ENCODE measurements at regions not wholly inside any gene's neighbourhood (a gene's known extent, or its start where the extent isn't known, plus 50 kb on each side); places are given as distances from the start of the nearest gene placed in this dataset.

DNA sequence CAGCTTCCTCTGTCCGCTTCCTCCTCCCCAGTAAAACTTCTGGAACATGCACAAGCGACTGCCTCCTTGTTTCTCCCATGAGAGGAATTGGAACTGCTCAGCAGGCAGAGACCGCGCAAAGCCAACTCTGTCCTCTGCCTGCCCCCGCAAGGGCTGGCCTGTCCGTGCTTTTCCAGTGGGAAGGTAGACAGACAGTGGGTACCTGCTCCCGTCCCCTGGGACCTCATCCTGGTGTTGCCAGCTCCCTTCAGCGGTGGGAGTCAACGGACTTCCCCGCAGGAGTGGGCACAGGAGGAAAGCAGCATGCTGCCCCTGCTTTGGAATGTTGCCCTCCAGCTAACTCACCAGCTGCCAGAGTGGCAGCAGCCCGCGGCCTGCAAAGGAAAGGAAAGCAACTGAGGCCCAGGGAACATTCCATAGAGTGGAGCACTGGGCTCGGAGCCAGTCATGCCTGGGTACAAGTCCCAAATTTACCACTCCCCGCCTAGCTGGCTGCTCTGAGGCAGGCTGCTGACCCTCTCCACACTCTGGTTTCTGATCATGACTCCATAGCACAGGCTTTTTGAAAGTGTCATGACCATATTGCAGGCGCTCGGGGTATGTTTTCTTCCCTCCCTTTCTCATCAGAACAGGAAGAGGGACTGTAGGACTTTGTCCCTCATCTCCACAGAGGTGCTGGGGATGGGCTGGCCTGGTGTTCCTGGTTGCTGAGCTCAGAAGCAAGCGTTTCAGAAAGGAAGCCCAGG lies 89.2 kb upstream of the CLMN start (continued):
- TF ChIP-seq, protein P1, sequence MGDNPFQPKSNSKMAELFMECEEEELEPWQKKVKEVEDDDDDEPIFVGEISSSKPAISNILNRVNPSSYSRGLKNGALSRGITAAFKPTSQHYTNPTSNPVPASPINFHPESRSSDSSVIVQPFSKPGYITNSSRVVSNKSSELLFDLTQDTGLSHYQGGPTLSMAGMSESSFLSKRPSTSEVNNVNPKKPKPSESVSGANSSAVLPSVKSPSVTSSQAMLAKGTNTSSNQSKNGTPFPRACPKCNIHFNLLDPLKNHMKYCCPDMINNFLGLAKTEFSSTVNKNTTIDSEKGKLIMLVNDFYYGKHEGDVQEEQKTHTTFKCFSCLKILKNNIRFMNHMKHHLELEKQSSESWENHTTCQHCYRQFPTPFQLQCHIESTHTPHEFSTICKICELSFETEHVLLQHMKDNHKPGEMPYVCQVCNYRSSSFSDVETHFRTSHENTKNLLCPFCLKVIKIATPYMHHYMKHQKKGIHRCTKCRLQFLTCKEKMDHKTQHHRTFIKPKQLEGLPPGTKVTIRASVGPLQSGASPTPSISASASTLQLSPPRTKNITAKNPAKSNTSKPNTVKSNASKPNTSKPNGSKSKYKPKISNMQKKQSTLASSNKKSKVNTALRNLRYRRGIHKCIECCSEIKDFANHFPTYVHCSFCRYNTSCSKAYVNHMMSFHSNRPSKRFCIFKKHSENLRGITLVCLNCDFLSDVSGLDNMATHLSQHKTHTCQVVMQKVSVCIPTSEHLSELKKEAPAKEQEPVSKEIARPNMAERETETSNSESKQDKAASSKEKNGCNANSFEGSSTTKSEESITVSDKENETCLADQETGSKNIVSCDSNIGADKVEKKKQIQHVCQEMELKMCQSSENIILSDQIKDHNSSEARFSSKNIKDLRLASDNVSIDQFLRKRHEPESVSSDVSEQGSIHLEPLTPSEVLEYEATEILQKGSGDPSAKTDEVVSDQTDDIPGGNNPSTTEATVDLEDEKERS (tag by site-specific recombination; IDR thresholded peaks at IDR 0.05), result no peak
- TF ChIP-seq, protein P2, sequence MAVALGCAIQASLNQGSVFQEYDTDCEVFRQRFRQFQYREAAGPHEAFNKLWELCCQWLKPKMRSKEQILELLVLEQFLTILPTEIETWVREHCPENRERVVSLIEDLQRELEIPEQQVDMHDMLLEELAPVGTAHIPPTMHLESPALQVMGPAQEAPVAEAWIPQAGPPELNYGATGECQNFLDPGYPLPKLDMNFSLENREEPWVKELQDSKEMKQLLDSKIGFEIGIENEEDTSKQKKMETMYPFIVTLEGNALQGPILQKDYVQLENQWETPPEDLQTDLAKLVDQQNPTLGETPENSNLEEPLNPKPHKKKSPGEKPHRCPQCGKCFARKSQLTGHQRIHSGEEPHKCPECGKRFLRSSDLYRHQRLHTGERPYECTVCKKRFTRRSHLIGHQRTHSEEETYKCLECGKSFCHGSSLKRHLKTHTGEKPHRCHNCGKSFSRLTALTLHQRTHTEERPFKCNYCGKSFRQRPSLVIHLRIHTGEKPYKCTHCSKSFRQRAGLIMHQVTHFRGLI (tag by site-specific recombination; IDR thresholded peaks at IDR 0.05), result no peak
- TF ChIP-seq ZNF146 (tag by site-specific recombination; IDR thresholded peaks at IDR 0.05) (no peak), ZNF155 (tag by site-specific recombination; IDR thresholded peaks at IDR 0.05) (no peak), SALL2 (tag by site-specific recombination; IDR thresholded peaks at IDR 0.05; ENCODE audit: borderline replicate concordance) (no peak), ZSCAN16 (tag by site-specific recombination; IDR thresholded peaks at IDR 0.05) (no peak), ZNF585B (tag by site-specific recombination; IDR thresholded peaks at IDR 0.05) (no peak)
- TF ChIP-seq, protein P3, sequence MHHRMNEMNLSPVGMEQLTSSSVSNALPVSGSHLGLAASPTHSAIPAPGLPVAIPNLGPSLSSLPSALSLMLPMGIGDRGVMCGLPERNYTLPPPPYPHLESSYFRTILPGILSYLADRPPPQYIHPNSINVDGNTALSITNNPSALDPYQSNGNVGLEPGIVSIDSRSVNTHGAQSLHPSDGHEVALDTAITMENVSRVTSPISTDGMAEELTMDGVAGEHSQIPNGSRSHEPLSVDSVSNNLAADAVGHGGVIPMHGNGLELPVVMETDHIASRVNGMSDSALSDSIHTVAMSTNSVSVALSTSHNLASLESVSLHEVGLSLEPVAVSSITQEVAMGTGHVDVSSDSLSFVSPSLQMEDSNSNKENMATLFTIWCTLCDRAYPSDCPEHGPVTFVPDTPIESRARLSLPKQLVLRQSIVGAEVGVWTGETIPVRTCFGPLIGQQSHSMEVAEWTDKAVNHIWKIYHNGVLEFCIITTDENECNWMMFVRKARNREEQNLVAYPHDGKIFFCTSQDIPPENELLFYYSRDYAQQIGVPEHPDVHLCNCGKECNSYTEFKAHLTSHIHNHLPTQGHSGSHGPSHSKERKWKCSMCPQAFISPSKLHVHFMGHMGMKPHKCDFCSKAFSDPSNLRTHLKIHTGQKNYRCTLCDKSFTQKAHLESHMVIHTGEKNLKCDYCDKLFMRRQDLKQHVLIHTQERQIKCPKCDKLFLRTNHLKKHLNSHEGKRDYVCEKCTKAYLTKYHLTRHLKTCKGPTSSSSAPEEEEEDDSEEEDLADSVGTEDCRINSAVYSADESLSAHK (tag by site-specific recombination; IDR thresholded peaks at IDR 0.05), result no peak

DNA sequence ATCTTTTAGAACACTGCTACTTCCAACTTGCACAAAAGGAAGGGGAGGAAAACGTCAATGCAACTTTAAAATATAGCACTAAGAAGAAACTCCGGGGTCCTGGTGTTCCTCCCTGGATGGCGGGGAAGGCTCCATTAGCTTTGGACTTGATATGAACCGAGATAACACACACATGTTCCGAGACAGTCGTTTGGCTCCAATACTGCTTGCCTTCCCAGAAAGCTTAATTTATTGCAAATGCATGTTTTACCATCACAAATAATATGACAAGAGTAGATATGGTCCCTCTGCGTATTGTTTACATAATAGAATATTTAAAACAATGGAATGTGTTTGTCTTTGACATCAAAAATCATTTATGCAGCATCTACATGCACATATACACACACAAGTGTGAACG lies 87.6 kb upstream of the CLMN start:
- POLR2A ChIA-PET, result no interaction called here
- H3K36me3 ChIP-seq (ENCODE audit: control insufficient read depth in 2 of 2, insufficient read depth in 1 of 2, low read length in 2 of 2), result no peaks in the 10 kb centered on the region

More for the DNA sequence above, 87.6 kb upstream of the CLMN start:
- H3K4me1 ChIP-seq (ENCODE audit: control insufficient read depth, insufficient read depth, low read length), result no peaks in the 10 kb centered on the region
- no peak for TF ChIP-seq ZNF16 (tag by site-specific recombination; IDR thresholded peaks at IDR 0.05; ENCODE audit: low read depth)
- no peak for TF ChIP-seq RBAK (tag by site-specific recombination; IDR thresholded peaks at IDR 0.05)
- TF ChIP-seq ZBTB8A (tag by site-specific recombination; IDR thresholded peaks at IDR 0.05), result no peak
- no peak for TF ChIP-seq ZNF239 (tag by site-specific recombination; IDR thresholded peaks at IDR 0.05)
- TF ChIP-seq ZNF529 (tag by site-specific recombination; IDR thresholded peaks at IDR 0.05; ENCODE audit: insufficient replicate concordance), result no peak
- TF ChIP-seq ZNF785 (tag by site-specific recombination; IDR thresholded peaks at IDR 0.05), result no peak
- TF ChIP-seq ZNF184 (tag by site-specific recombination; IDR thresholded peaks at IDR 0.05), result no peak
- TF ChIP-seq, protein P4, sequence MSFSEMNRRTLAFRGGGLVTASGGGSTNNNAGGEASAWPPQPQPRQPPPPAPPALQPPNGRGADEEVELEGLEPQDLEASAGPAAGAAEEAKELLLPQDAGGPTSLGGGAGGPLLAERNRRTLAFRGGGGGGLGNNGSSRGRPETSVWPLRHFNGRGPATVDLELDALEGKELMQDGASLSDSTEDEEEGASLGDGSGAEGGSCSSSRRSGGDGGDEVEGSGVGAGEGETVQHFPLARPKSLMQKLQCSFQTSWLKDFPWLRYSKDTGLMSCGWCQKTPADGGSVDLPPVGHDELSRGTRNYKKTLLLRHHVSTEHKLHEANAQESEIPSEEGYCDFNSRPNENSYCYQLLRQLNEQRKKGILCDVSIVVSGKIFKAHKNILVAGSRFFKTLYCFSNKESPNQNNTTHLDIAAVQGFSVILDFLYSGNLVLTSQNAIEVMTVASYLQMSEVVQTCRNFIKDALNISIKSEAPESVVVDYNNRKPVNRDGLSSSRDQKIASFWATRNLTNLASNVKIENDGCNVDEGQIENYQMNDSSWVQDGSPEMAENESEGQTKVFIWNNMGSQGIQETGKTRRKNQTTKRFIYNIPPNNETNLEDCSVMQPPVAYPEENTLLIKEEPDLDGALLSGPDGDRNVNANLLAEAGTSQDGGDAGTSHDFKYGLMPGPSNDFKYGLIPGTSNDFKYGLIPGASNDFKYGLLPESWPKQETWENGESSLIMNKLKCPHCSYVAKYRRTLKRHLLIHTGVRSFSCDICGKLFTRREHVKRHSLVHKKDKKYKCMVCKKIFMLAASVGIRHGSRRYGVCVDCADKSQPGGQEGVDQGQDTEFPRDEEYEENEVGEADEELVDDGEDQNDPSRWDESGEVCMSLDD (tag by site-specific recombination; IDR thresholded peaks at IDR 0.05), result no peak
- no peak for TF ChIP-seq ZIC2 (tag by site-specific recombination; IDR thresholded peaks at IDR 0.05)
- TF ChIP-seq WT1 (tag by site-specific recombination; IDR thresholded peaks at IDR 0.05), result no peak
- CTCF ChIA-PET, result no interaction called here
- no peaks in the 10 kb centered on the region for H3K9me3 ChIP-seq (ENCODE audit: control insufficient read depth, insufficient read depth, low read depth, low read length)
- no peak overlapping the region for H3K4me3 ChIP-seq (ENCODE audit: low read depth, low read length)
- no peak overlapping the region for H3K27ac ChIP-seq (ENCODE audit: extremely low read depth, low read depth, low read length)

Data from HEK293 (cell line).